Smooth muscle cell (in vitro differentiated cells): ENCODE measurements at regions not wholly inside any gene's neighbourhood (a gene's known extent, or its start where the extent isn't known, plus 50 kb on each side); places are given as distances from the start of the nearest gene placed in this dataset.

Experiments
- DNase-seq: peaks from one replicate; lab custom pipeline; 2025; ENCODE audit not compliant: unreplicated experiment; lab: John Stamatoyannopoulos, UW
- H2AFZ ChIP-seq: fragments of 200-600 bp; sonication (generic); 2 replicates; pipeline ENCODE4 v1.6.0; 2016; ENCODE audit warnings: antibody characterized with exemption, low read depth, mild to moderate bottlenecking
- H3F3A ChIP-seq: fragments of 200-600 bp; sonication (generic); 2 replicates; pipeline ENCODE4 v1.6.0; 2017; ENCODE audit warnings: antibody characterized with exemption, low read depth
- H3K27ac ChIP-seq: fragments of 200-600 bp; sonication (generic); 2 replicates; pipeline ENCODE4 v1.5.1; 2016; ENCODE audit warnings: low read depth, mild to moderate bottlenecking
- H3K27me3 ChIP-seq: fragments of 200-600 bp; sonication (generic); 2 replicates; pipeline ENCODE4 v1.6.1; 2016; ENCODE audit warnings: low read depth, mild to moderate bottlenecking
- H3K36me3 ChIP-seq: fragments of 200-600 bp; sonication (generic); 2 replicates; pipeline ENCODE4 v1.5.1; 2016; ENCODE audit warnings: low read depth
- H3K4me1 ChIP-seq: fragments of 200-600 bp; sonication (generic); 2 replicates; pipeline ENCODE4 v1.5.1; 2016; ENCODE audit warnings: low read depth
- H3K4me2 ChIP-seq: fragments of 200-600 bp; sonication (generic); 2 replicates; pipeline ENCODE4 v1.6.0; 2016; ENCODE audit warnings: mild to moderate bottlenecking
- H3K4me3 ChIP-seq: fragments of 200-600 bp; sonication (generic); 2 replicates; pipeline ENCODE4 v1.5.1; 2016; ENCODE audit warnings: mild to moderate bottlenecking
- H3K79me2 ChIP-seq: fragments of 200-600 bp; sonication (generic); 2 replicates; pipeline ENCODE4 v1.6.0; 2016; ENCODE audit warnings: low read depth, mild to moderate bottlenecking
- H3K9ac ChIP-seq: fragments of 200-600 bp; sonication (generic); 2 replicates; pipeline ENCODE4 v1.6.0; 2016; ENCODE audit warnings: low read depth
- H3K9me3 ChIP-seq: fragments of 200-600 bp; sonication (generic); replicated peaks from 2 replicates; pipeline ENCODE4 v1.5.1; 2016; ENCODE audit warnings: low read depth
- H4K20me1 ChIP-seq: fragments of 200-600 bp; sonication (generic); 2 replicates; pipeline ENCODE4 v1.6.0; 2016; ENCODE audit warnings: low read depth
- WGBS: methylation state at CpG from one replicate; pipeline ENCODE4 v1.1.7; 2016; ENCODE audit warnings: low lambda C conversion rate; 5-methylcytosine and 5-hydroxymethylcytosine counted together
- TF ChIP-seq, protein P1 (sequence below): fragments of 200-600 bp; sonication (generic); IDR thresholded peaks from 2 replicates; pipeline ENCODE4 v1.5.1; 2017; ENCODE audit warnings: borderline replicate concordance, mild to moderate bottlenecking, antibody characterized with exemption; ENCODE audit not compliant: insufficient read depth, poor library complexity, severe bottlenecking

DNA sequence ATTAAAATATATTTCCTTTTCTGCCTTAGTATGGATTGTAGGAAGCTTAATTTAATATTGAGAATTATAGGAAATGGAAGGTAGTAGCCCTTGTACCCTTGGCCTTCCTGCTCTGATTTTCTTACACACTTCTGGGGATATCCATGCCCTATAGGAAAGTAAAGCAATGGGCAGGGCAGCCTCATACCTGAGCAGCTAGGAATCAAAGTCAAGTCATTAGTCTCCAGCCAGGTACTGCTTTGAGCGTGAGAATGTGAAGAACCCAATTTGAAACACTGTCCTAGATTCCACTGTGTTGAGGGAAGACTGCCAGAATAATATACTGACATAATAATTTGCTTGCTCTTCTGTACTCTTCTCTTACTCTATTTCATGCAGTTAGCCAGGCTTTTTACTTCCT lies 51.0 kb upstream of the L3MBTL3 start:
- H3K9ac ChIP-seq: no peak overlapping the region

DNA sequence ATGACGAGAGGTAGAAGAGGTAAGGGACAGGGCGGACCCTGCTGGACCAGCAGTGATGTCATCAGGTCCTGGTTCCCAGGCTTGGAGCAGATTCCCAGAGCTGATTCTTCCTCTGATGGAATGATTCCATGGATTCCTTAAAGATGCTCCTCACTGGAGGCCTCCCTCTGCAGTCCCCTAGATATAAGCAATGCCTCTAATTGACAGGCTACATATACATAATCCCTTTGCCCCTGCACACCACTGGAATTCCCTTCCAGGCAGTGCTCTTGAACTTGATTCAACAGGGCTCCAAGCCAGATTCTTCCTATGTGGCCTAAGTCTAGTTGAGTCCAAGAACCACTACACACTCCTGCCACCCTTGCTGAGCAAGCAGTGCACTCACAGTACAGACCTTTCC lies 52.3 kb upstream of the L3MBTL3 start:
- TF ChIP-seq, protein P1, sequence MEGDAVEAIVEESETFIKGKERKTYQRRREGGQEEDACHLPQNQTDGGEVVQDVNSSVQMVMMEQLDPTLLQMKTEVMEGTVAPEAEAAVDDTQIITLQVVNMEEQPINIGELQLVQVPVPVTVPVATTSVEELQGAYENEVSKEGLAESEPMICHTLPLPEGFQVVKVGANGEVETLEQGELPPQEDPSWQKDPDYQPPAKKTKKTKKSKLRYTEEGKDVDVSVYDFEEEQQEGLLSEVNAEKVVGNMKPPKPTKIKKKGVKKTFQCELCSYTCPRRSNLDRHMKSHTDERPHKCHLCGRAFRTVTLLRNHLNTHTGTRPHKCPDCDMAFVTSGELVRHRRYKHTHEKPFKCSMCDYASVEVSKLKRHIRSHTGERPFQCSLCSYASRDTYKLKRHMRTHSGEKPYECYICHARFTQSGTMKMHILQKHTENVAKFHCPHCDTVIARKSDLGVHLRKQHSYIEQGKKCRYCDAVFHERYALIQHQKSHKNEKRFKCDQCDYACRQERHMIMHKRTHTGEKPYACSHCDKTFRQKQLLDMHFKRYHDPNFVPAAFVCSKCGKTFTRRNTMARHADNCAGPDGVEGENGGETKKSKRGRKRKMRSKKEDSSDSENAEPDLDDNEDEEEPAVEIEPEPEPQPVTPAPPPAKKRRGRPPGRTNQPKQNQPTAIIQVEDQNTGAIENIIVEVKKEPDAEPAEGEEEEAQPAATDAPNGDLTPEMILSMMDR: no peak
- H3K4me2 ChIP-seq: no peak overlapping the region
- DNase-seq: no peak
- 88% methylated on average over 2 of the region's 2 CpGs for WGBS
- no peaks in the 10 kb centered on the region for H3K4me1 ChIP-seq
- no peaks in the 10 kb centered on the region for H4K20me1 ChIP-seq
- no peak overlapping the region for H3K4me3 ChIP-seq
- H3K9me3 ChIP-seq: no peaks in the 10 kb centered on the region
- H3K27ac ChIP-seq: no peak overlapping the region
- H3K9ac ChIP-seq: no peak overlapping the region
- no peaks in the 10 kb centered on the region for H3K36me3 ChIP-seq
- no peaks in the 10 kb centered on the region for H3K27me3 ChIP-seq
- H3K79me2 ChIP-seq: no peaks in the 10 kb centered on the region
- H3F3A ChIP-seq: no peaks in the 10 kb centered on the region
- no peak overlapping the region for H2AFZ ChIP-seq

More for the DNA sequence above, 51.0 kb upstream of the L3MBTL3 start:
- H3F3A ChIP-seq: no peaks in the 10 kb centered on the region
- no peaks in the 10 kb centered on the region for H3K36me3 ChIP-seq
- no peaks in the 10 kb centered on the region for H3K4me1 ChIP-seq
- H3K4me3 ChIP-seq: no peak overlapping the region
- no peak overlapping the region for H3K27ac ChIP-seq
- H2AFZ ChIP-seq: no peak overlapping the region
- H3K79me2 ChIP-seq: no peaks in the 10 kb centered on the region
- H3K4me2 ChIP-seq: no peak overlapping the region
- no peak for DNase-seq
- no peaks in the 10 kb centered on the region for H3K9me3 ChIP-seq
- 77% methylated on average over 1 of the region's 1 CpG for WGBS
- TF ChIP-seq, protein P1: no peak
- no peaks in the 10 kb centered on the region for H3K27me3 ChIP-seq
- H4K20me1 ChIP-seq: no peaks in the 10 kb centered on the region

DNA sequence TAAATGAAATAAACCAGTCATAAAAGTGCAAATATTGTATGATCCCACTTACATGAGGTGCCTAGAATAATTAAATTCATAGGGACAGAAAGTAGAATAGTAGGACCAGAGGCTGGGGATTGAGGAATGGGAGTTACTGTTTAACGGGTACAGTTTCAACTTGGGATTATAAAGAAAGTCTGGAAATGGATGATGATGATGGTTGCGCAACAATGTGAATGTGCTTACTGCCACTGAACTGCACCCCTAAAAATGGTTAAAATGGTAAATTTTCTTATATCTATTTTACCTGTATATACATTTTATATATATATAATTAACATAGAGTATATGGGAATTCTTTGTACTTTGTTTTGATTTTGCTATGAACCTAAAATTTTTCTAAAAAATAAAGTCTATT lies 53.3 kb upstream of the L3MBTL3 start:
- Histone ChIP-seq H3F3A (no peaks in the 10 kb centered on the region), H3K27me3 (no peaks in the 10 kb centered on the region), H2AFZ (no peak overlapping the region), H4K20me1 (no peaks in the 10 kb centered on the region), H3K79me2 (no peaks in the 10 kb centered on the region), H3K9ac (no peak overlapping the region), H3K4me3 (no peak overlapping the region), H3K36me3 (no peaks in the 10 kb centered on the region), H3K27ac (no peak overlapping the region), H3K9me3 (no peaks in the 10 kb centered on the region), H3K4me1 (no peaks in the 10 kb centered on the region), H3K4me2 (no peak overlapping the region)
- TF ChIP-seq, protein P1: no peak
- 96% methylated on average over 2 of the region's 2 CpGs for WGBS
- no peak for DNase-seq

DNA sequence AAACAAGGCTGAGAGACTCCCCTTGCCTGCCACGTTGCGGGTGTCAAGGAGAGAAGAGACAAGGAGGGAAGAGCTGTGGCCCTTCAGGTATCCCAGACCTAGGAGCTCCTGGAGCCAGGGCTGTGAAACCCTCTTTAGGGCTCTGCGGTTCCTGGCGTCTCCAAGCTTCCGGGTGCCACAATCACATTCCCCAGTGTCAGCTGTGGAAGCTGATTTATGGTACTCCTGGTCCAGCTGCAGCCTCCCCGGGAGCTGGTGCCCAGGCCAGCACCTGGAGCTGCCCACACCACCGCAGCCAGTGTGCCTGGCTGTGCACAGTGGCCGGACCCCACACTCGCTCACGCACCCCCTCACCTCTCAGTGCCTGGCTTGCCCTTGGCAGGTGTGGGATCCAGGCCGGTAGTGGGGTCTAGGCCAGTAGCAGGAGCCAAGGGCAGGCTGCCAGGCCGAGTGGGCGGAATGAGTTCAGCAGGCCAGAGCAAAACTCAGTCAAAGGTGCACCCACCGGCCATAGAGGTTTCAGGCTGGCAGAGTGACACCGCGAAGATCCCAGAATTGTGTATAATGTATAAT lies 58.9 kb upstream of the L3MBTL3 start:
- H3K9ac ChIP-seq: no peak overlapping the region
- no peak overlapping the region for H3K27ac ChIP-seq
- TF ChIP-seq, protein P1: no peak
- H3F3A ChIP-seq: no peaks in the 10 kb centered on the region
- 95% methylated on average over 16 of the region's 16 CpGs for WGBS
- DNase-seq: no peak
- H3K79me2 ChIP-seq: no peaks in the 10 kb centered on the region
- H4K20me1 ChIP-seq: no peaks in the 10 kb centered on the region
- no peaks in the 10 kb centered on the region for H3K27me3 ChIP-seq
- H2AFZ ChIP-seq: no peak overlapping the region
- H3K4me3 ChIP-seq: no peak overlapping the region
- no peaks in the 10 kb centered on the region for H3K36me3 ChIP-seq
- H3K4me2 ChIP-seq: no peak overlapping the region
- no peaks in the 10 kb centered on the region for H3K9me3 ChIP-seq
- no peaks in the 10 kb centered on the region for H3K4me1 ChIP-seq
